GM08714 (cell line): ENCODE measurements at regions not wholly inside any gene's neighbourhood (a gene's known extent, or its start where the extent isn't known, plus 50 kb on each side); places are given as distances from the start of the nearest gene placed in this dataset.

ENCODE experiments used
- H3K4me3 ChIP-seq: fragments of 200-500 bp; sonication (Bioruptor generic); 2 replicates; pipeline ENCODE4 v1.5.1; 2014; ENCODE audit warnings: mild to moderate bottlenecking, low read length, inconsistent platforms
- ZNF274 ChIP-seq: IDR thresholded peaks from 2 replicates; pipeline ENCODE4 v1.6.1; 2012; ENCODE audit warnings: mild to moderate bottlenecking, low read depth, low read length

DNA sequence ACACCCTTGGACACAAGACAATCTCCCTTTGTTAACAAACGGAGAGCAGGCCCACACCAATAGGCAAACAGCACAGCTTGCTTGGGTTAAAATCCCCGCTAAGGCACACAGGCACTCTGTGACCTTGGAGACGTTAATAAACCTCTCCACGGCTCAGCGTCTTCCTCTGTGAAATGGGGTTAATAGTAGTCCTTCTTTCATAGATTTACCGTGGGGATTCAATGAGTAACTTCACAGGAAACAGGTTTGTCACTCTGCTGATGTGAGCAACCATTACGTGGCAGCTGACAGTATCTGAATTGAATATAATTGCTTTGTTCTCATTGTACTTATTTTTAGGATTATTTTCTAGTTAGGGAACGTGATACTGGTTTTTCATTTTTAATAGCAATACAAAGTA lies 65.2 kb upstream of the ADRA1B start:
- no peak overlapping the region for H3K4me3 ChIP-seq
- TF ChIP-seq ZNF274, result no peak

DNA sequence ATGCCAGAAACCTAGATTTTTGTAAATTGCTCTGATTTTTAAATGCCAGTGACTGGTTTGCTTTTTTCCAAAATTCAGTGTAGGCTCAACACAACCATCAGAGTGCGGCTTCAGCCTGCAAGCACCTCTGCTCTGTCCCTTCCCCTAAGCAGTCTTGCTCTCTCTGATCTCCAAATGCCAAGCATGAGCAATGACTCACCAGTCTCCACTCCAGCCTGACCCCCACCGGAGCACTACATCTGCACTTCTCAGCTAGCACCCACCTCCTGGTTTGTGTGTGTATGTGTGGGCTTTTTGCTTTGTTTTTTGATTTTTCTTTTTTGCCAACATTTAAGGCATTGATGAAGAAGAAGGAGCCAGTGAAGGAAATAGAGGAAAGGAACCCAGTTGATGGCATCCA lies 61.4 kb upstream of the ADRA1B start:
- H3K4me3 ChIP-seq, result no peak overlapping the region
- TF ChIP-seq ZNF274, result no peak

DNA sequence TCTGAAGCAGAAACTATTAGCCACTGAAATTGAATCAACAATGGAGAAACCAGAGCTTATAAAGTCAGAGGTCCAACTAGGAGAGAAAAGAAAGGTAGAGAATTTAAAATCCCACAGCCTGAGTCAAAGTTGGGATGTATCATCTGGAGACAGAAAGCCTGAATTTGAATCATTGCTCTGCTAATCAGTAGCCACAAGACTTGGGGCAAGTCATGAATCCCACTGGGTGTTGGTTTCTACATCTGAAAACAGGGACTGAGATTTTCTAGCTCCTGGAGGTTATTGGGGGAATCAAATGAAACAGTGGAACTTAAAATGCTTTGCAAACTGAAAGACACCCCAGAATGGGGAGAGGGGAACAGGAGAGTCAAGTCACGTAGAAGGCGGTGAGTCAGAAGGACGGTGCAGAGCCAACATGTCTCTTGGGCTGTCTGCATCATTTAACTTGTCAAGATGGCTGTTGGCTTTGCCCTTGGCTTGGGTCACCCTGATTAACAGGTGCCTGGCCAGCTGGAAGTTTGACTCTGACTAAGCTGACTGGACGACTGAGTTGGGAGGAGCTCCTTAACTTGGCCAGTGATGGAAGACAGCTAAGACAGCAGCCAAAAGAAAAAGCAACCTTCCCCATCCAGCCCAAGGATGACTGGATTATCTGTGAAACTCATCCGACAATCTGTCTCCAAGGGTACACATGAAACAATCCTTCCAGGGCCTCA lies 60.6 kb upstream of the ADRA1B start:
- no peak overlapping the region for H3K4me3 ChIP-seq
- TF ChIP-seq ZNF274, result no peak

DNA sequence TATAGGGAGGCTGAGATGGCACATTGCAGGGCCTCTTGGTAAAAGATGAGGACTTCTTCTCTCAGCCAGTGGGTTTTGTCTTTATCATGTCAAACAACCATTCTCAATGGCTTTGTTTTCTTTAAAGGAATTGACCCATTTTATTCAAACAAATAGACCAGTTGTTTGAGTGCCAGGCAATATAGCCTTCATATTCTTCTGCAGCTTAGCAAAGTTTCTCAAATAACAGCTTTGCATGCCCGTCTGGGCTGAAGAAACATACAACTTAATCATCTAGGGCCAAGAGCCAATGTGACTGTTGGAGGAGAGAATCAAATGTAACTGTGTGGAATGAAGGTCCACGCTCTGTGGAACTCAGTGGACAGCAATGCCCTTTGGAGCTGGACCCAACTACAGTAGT lies 57.4 kb upstream of the ADRA1B start:
- H3K4me3 ChIP-seq, result no peak overlapping the region
- TF ChIP-seq ZNF274, result no peak

DNA sequence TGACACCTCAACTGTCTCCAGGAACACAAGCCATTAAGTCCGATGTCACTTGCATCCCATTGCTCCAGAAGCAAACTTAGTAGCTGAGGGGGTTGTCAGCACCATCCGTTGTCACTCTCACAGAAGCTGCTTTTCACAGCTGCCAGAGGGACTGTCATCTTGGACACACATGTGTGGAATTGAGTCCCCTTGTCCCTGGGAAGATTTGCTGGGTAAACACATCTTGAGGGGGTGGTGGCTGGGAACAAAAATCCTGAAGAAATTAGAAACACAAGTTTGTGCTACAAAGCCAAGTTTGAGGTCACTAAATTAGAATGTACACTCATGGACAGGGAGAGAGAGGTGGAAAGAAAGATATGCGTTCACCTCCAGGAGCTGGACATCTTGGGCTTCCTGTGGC lies 55.2 kb upstream of the ADRA1B start:
- H3K4me3 ChIP-seq, result no peak overlapping the region
- TF ChIP-seq ZNF274, result no peak

DNA sequence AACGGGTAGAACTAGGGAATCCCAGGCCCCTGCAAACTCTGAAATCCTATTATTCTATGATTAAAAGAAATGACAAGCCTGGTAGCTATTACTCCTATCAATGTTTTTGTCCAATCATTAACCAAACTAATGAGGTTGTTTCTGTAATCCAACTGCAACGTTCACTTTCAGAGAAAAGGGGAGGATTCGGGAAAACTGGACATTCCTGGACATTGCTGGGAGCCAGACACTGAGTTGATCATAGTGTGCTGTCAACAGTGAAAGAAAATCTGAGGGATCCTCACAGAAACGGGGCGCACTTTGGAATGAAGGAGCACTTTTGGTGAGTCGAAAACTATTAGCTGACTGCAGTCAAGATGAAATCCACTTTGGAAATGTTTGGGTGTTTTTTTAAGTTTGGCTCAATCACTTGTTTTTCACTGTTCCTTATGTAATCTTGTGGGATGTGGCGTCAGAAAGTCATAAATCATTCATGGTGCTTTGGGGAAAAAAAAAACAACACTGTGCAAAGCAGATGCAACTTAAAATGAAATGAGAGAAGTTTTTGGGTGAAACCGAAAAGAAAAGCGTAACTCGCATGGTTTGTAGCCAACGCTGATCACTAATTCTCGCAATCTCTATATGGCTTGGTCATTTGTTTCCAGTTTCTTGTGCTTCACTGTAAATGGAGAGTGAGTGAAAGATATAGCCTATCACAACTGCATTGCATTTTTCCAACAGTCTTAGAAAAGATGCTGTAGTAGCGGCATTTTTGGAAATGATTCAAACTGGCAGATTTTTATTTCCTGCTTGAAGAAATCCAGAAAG lies 51.2 kb upstream of the ADRA1B start:
- TF ChIP-seq ZNF274, result no peak
- no peak overlapping the region for H3K4me3 ChIP-seq

DNA sequence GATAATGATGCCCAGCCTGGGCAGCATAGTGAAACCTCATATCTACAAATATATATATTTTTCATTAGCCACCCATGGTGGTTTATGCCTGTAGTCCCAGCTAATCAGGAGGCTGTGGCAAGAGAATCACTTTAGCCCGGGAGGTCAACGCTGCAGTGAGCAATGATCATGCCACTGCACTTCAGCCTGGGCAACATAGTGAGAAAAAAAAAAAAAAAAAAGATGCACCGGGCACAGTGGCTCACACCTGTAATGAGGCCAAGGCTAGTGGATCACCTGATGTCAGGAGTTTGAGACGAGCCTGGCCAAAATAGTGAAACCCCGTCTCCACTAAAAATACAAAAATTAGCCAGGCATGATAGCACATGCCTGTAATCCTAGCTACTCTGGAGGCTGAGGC lies 50.2 kb upstream of the ADRA1B start:
- H3K4me3 ChIP-seq, result no peak overlapping the region
- TF ChIP-seq ZNF274, result no peak
